ENCODE measurements at regions not wholly inside any gene's neighbourhood (a gene's known extent, or its start where the extent isn't known, plus 50 kb on each side); places are given as distances from the start of the nearest gene placed in this dataset.

DNA sequence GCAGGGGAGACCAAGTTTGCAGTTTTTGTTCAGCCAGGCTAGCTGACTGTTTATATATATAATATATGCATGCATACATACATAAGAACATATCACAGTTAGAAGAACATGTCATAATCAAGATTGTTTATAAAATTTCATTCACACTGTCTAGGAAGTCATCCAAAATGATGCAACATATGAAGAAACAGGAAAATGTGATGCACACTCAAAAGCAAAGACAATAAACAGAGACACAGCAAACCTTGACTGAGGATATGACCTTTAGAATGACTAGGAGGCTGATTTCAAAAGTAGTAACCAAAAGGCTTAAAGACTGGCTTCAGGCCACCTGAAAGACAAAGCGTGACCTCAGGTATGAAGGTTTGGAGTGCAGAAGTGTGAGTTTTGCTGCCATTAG, 166.2 kb upstream of the NDN start:
- TF ChIP-seq JUND (IDR thresholded peaks at IDR 0.05), result no peak
- TF ChIP-seq CTCF (IDR thresholded peaks at IDR 0.05 in 2 of 3, conservative IDR thresholded peaks at IDR 0.05 in 1 of 3; ENCODE audit: borderline replicate concordance in 1 of 3, insufficient read depth in 1 of 3, low read depth in 2 of 3, low read length in 2 of 3), result no peak

Measured in HCT116 (cell line).